ENCODE measurements at regions not wholly inside any gene's neighbourhood (a gene's known extent, or its start where the extent isn't known, plus 50 kb on each side); places are given as distances from the start of the nearest gene placed in this dataset.

DNA sequence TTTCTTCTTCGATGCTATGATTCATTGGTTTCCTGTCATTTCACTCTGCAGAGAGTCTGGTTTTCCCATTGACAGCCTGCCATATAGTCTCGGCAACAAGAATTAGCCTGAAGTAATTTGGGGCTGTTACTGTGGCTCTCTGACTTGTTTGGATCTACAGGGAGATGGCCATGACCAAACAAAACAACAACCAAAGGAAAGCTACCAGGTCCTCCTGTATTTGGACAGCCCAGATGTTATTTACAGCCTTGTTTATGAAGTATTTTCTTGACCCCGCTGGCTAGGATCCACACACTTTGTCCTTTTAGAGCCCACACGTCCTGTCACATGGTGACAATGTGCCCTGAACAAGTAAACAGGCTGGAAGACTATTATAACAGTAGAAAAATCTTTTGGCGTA is 111.4 kb upstream of the PREP start:
- H3K4me3 ChIP-seq = no peak overlapping the region
- no peak overlapping the region for H3K27ac ChIP-seq
- no peaks in the 10 kb centered on the region for H3K36me3 ChIP-seq (ENCODE audit: low read depth, missing control alignments)
- no peak for TF ChIP-seq POLR2A (IDR thresholded peaks at IDR 0.05)
- TF ChIP-seq, protein P1, sequence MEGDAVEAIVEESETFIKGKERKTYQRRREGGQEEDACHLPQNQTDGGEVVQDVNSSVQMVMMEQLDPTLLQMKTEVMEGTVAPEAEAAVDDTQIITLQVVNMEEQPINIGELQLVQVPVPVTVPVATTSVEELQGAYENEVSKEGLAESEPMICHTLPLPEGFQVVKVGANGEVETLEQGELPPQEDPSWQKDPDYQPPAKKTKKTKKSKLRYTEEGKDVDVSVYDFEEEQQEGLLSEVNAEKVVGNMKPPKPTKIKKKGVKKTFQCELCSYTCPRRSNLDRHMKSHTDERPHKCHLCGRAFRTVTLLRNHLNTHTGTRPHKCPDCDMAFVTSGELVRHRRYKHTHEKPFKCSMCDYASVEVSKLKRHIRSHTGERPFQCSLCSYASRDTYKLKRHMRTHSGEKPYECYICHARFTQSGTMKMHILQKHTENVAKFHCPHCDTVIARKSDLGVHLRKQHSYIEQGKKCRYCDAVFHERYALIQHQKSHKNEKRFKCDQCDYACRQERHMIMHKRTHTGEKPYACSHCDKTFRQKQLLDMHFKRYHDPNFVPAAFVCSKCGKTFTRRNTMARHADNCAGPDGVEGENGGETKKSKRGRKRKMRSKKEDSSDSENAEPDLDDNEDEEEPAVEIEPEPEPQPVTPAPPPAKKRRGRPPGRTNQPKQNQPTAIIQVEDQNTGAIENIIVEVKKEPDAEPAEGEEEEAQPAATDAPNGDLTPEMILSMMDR (IDR thresholded peaks at IDR 0.05) = no peak
- no peak for DNase-seq
- intact Hi-C loops (cut with DNase I; ENCODE audit: low total_unique reads) = no loop called here
- H3K9me3 ChIP-seq = no peaks in the 10 kb centered on the region
- 60 to 65% methylated on average over 5 of the region's 5 CpGs for WGBS, 2 donors
- H3K27me3 ChIP-seq = no peaks in the 10 kb centered on the region
- no peaks in the 10 kb centered on the region for H3K4me1 ChIP-seq

DNA sequence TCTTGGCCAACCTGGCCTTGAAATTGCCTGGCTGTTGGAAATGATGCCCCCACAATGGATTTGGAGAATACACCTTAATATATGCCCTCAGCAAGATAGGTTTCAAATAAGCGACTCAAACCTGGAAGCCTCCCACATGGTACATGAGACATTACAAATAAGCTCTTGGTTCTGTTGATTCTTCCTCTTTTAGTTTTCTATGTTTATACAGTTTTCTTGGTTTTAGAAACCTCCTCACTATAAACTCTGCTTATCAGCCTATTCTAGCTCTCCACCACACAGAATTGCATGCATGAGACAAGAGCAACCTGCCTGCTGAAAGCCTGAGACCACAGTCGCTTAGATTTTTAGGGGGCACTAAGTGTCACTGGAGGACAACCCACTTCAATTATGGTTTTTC is 108.8 kb upstream of the PREP start:
- H3K4me1 ChIP-seq = no peaks in the 10 kb centered on the region
- H3K4me3 ChIP-seq = no peak overlapping the region
- no peak for TF ChIP-seq POLR2A (IDR thresholded peaks at IDR 0.05)
- TF ChIP-seq, protein P1 (IDR thresholded peaks at IDR 0.05) = no peak
- no peaks in the 10 kb centered on the region for H3K27me3 ChIP-seq
- intact Hi-C loops (cut with DNase I; ENCODE audit: low total_unique reads) = no loop called here
- H3K36me3 ChIP-seq (ENCODE audit: low read depth, missing control alignments) = no peaks in the 10 kb centered on the region
- no peak overlapping the region for H3K27ac ChIP-seq
- no peak for DNase-seq
- 92 to 97% methylated on average over 2 of the region's 2 CpGs for WGBS, 2 donors
- H3K9me3 ChIP-seq = no peaks in the 10 kb centered on the region

DNA sequence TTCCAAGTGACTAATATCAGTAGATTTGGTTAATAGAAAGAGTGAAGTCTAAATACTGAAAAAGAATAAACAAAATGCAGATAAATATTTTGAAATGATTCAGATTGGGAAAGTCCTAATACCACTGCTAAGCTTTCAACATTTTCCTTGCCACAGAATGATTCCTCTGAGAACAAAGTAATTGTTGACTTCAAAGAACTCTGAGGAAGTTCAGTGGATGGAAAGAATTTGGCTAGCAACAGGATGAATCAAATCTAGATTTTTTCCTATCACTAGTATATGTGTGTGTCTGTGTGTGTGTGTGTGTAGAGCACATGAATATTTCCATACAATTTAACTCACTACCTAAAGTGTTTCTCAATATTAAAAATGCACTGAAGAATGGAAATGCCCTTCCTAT is 107.9 kb upstream of the PREP start:
- Histone ChIP-seq H3K4me3 (no peak overlapping the region), H3K36me3 (ENCODE audit: low read depth, missing control alignments) (no peaks in the 10 kb centered on the region), H3K4me1 (no peaks in the 10 kb centered on the region), H3K27ac (no peak overlapping the region), H3K27me3 (no peaks in the 10 kb centered on the region), H3K9me3 (no peaks in the 10 kb centered on the region)
- intact Hi-C loops (cut with DNase I; ENCODE audit: low total_unique reads) = no loop called here
- DNase-seq = no peak
- TF ChIP-seq, protein P1 (IDR thresholded peaks at IDR 0.05) = no peak
- TF ChIP-seq POLR2A (IDR thresholded peaks at IDR 0.05) = no peak

DNA sequence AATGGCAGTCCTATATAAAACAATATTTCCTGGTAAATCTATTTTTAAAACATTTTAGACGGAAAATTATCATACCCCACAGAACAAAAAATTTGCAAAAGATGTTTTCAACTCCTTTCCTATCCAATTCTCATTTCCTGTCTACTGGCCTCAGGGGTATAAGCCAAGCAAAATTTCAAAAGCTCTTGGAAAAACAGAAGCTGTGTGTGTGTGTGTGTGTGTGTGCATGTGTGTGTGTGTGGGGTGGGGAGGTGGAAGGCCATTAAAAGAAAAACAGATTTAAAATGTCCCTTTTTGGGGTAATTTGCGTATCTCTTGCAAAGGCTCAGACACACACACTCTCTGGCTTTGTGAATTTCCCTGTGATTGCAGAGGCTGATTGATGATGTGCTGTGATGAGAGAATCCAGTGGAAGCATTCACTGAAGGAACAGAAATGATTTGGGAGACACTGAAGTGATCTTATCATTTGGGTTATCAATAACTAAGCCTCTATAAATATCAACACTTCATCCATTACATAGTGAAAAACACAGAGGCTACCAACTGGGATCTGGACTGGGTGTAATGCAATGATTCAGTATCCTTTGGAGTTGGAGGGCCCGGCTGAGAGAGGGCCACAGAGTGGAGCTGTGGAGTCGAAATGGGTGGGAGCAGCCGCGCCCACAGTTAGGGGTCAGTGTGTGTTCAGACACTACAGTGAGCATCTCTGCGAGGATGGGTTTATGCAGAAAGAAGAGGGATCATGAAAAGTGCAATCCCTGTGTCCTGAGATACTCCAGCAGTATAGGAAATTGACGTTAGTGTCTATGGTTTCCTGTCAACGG is 106.8 kb upstream of the PREP start:
- no peak overlapping the region for H3K27ac ChIP-seq
- H3K4me1 ChIP-seq = no peaks in the 10 kb centered on the region
- no peaks in the 10 kb centered on the region for H3K9me3 ChIP-seq
- no peaks in the 10 kb centered on the region for H3K36me3 ChIP-seq (ENCODE audit: low read depth, missing control alignments)
- no peak for DNase-seq
- H3K4me3 ChIP-seq = no peak overlapping the region
- intact Hi-C loops (cut with DNase I; ENCODE audit: low total_unique reads) = no loop called here
- 48% methylated on average over 9 of the region's 9 CpGs for WGBS, 2 donors
- no peaks in the 10 kb centered on the region for H3K27me3 ChIP-seq
- TF ChIP-seq POLR2A (IDR thresholded peaks at IDR 0.05) = no peak
- TF ChIP-seq, protein P1 (IDR thresholded peaks at IDR 0.05) = no peak

DNA sequence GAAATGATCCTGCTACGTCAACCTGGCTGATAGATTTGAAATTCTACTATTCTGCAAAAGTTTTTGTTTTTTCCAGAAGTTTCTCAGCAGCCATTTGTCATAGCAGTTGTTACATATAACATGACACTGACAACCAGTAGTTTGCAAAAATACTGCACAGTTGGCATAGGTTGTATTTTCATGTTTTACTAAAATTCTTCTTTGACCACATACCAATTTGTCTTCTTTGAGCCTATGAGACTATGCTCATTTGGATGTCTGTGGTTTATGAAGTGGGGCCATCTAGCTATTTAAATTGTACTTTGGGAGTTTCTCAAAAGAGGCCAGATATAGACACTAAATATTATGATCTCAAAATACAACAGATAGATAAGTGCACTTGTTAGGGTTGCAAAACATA is 104.9 kb upstream of the PREP start:
- no peak for TF ChIP-seq POLR2A (IDR thresholded peaks at IDR 0.05)
- TF ChIP-seq, protein P1 (IDR thresholded peaks at IDR 0.05) = no peak
- H3K36me3 ChIP-seq (ENCODE audit: low read depth, missing control alignments) = no peaks in the 10 kb centered on the region
- no peaks in the 10 kb centered on the region for H3K4me1 ChIP-seq
- H3K9me3 ChIP-seq = no peaks in the 10 kb centered on the region
- H3K4me3 ChIP-seq = no peak overlapping the region
- intact Hi-C loops (cut with DNase I; ENCODE audit: low total_unique reads) = no loop called here
- DNase-seq = no peak
- WGBS, 2 donors = 86 to 100% methylated on average over 1 of the region's 1 CpG
- H3K27me3 ChIP-seq = no peaks in the 10 kb centered on the region
- H3K27ac ChIP-seq = no peak overlapping the region

Data from testis (tissue), 2 donors.